GM20000 (cell line): ENCODE measurements at regions not wholly inside any gene's neighbourhood (a gene's known extent, or its start where the extent isn't known, plus 50 kb on each side); places are given as distances from the start of the nearest gene placed in this dataset.

Source experiments
- DNase-seq: peaks from one replicate; pipeline ENCODE4 v3.0.0; 2012; ENCODE audit warnings: low spot score
- TF ChIP-seq, protein P1 (sequence below): IDR thresholded peaks from 2 replicates; pipeline ENCODE4 v1.5.1; 2012; ENCODE audit warnings: mild to moderate bottlenecking, control low read depth; ENCODE audit errors: extremely low read depth, missing control alignments

DNA sequence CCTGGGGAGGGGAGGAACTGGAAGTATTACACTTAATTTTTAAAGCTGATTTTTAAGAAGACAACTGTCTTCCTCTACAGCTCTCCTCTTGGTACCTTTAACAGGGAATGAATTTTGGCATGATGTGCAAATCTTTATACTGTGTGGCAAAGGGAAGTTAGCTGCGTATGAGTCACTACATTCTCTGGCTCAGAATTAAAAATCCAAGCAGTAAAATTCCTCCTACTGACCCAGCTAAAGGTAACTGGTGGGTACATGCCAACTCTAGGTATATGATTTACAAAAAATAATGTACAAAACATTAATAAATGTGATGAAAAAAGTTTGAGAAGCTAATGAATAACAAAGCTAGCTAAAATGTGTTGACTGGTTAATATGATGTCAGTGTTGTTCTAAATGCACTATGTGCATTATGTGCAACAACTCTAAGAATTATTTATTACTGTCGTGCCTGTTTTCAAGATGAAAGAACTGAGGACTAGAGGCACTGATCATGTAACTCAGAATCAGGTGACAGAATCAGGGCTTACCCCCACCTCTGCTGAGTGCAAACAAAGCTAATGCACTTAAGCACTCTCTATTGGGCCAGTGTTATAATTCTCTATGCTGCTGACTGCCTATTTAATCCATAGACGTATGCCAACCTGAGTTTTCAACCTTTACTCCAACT, 194.7 kb upstream of the CADPS start:
- TF ChIP-seq, protein P1, sequence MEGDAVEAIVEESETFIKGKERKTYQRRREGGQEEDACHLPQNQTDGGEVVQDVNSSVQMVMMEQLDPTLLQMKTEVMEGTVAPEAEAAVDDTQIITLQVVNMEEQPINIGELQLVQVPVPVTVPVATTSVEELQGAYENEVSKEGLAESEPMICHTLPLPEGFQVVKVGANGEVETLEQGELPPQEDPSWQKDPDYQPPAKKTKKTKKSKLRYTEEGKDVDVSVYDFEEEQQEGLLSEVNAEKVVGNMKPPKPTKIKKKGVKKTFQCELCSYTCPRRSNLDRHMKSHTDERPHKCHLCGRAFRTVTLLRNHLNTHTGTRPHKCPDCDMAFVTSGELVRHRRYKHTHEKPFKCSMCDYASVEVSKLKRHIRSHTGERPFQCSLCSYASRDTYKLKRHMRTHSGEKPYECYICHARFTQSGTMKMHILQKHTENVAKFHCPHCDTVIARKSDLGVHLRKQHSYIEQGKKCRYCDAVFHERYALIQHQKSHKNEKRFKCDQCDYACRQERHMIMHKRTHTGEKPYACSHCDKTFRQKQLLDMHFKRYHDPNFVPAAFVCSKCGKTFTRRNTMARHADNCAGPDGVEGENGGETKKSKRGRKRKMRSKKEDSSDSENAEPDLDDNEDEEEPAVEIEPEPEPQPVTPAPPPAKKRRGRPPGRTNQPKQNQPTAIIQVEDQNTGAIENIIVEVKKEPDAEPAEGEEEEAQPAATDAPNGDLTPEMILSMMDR: no peak
- DNase-seq: no peak

DNA sequence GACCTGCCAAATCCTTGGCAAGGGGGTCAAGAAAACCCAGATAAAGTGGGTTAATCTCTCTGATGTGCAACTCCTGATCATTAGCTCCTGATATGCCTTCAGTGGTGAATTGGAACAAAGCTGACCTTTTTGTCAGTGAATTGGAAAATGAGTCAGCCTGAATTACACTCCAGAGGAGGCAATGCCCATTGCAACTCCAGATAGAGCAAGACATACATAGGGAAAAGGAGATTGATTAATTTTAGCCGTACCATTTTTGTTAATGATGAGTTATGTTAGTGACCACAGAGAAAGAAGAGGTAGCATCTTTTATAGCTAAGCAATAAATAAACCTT, 195.2 kb upstream of the CADPS start:
- TF ChIP-seq, protein P1: no peak
- DNase-seq: no peak

DNA sequence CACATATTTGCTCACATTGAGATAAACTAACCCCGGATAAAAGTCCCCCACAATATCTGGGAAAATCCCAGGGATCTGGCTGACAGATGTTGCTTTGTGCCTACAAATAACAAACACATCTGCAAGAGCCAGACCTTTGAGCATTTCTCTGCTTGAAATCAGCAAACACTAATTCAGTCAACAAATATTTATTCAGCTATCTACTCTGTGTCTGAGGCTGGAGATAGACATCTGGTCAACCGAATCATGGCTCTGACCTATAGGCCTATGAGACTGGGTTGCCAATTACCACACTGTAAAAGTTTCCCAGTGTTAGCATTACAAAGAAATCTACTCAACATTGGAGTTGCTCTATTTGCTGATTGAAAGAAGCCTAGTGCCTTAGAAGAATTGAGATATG, 201.1 kb upstream of the CADPS start:
- no peak for DNase-seq
- TF ChIP-seq, protein P1: no peak

DNA sequence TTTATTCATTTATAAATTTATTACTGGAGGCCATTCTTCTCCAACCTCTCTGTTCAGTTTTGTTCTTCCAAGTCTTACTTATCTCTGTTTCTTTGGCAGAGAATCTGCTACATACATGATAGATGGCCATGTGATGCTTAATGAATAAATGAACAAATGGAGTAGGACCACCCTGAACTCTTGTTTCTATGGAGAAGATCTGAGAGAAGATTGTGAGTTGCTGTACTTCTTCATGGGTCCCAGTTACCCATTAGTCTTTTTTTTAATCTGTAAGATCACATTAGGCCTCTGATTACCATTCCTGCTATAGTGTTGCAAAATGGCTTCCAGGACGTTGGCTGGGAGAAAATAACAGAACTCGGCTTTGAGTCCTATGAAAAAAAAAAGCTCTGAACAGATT, 191.9 kb upstream of the SYNPR start:
- no peak for DNase-seq
- TF ChIP-seq, protein P1: no peak

DNA sequence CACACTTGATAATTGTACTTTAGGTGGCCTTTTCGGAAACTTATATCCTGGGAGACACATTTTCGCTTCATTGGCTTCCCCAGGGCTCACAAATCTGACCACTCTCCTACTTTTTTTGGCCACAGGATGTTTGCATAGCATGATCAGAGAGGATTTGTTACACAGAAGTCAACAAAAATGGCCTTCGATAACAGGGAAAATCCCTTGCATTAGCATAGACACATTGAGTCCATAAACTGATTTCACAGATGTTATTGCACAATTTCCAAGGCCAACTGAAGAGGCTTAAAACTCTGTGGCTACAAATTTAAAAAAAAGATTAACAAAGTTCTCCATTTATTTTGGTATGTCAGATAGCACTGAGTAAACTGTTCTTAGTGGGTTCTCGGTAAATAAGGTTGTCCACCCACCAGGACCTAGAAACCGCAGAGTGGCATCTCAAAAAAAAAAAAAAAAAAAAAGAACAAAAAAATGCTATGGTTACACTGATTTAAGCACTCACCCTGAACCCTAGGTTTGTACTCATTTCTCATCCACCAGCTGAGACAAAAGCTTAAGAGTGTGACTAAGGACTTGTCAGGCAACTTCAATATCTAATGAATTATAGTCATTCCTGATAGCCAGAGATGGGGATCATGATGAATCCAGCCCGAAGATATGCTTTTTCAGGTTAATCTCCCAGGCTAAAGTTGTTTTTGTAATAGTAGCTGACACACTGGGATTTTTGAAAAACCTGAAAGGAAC, 188.9 kb upstream of the SYNPR start:
- TF ChIP-seq, protein P1: no peak
- DNase-seq: no peak

DNA sequence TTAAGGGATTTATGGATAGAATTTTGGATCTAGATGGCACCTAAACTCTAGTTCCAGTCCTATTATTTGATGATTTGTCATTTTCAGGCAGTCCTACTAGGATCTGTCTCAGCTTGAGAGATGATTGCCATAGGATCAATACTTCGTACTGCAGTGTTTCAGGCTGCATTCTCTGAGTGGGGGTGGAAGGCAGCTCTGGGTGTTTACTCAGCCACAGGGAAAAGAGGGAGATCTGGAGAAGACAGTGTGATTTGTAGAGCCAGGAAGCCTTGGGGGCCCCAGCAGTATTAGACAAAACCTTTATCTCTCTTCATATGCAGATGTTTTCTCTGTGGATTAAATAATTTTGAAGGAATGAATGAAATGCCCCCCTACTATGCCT, 188.4 kb upstream of the SYNPR start:
- TF ChIP-seq, protein P1: no peak
- no peak for DNase-seq

DNA sequence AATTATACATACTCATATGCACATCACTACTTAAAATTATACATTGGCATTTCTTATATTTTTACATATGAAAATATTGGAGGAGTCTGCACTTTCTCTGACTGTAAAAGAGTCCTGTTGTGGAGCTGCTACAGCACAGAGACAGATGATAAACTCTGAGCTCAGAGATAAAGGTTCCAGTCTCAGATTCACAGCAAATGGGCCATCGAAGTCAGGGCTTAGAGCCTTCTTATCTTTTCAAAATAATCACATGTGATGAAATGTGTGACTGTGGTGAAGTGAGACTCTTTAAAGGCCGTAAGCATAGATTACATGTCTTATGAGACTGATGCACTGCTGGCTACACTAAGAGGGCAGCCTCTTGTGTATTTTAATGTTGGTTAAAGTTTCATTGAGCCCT, 187.5 kb upstream of the SYNPR start:
- TF ChIP-seq, protein P1: no peak
- no peak for DNase-seq
